Ramos (cell line): ENCODE measurements at regions not wholly inside any gene's neighbourhood (a gene's known extent, or its start where the extent isn't known, plus 50 kb on each side); places are given as distances from the start of the nearest gene placed in this dataset.
"Not testable (repeated sequence)": the region's sequence is repeated elsewhere in the genome, so short reads cannot be mapped to it uniquely, and the experiment has no call there.

Experiments used
- in situ Hi-C: fragments of 300-500 bp; cut with MboI; formaldehyde crosslinking; loops from one replicate; pipeline ENCODE4 v1.14.3; 2022; ENCODE audit warnings: low sequenced_read_pairs; ENCODE audit not compliant: unreplicated experiment

DNA sequence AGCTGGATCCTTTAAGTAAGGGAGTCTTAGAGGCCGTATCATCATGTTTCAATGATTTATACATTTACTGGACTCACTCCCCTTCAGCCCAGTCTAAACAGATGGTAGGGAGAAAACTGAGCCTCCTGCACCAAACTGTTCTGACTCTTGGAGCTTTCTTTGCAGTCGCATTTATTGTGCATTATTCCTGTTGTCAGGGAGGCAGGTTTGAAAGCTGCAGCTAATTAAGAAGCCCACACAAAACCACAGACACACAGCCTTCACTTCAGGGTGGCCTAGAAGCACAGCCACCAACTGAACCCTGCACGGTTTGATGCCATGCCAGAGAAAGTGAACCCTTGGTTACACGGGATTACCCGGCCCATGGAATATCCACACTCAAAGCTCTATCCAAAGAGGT is 911.0 kb downstream of the UQCRFS1 start:
- in situ Hi-C loops, result no loop called here

DNA sequence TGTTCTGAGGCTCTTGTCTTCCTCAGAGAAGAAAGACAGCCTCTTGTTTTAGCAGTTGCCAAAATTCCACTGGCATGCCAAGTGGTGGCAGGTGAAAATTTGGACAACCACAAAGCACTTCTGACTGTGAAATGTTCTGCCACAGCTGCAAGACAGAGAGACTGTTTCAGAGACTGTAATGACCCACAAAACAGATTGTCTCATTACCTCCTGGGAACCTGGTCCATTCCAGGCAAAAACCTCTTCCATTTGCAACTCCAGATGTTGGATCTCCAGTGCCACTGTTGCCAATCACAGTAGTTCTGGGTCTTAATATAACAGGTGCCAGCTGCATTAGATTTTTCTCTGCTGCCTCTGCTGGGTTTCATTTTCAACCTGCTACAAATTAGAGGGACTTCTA is 911.5 kb downstream of the UQCRFS1 start:
- in situ Hi-C loops, result no loop called here

DNA sequence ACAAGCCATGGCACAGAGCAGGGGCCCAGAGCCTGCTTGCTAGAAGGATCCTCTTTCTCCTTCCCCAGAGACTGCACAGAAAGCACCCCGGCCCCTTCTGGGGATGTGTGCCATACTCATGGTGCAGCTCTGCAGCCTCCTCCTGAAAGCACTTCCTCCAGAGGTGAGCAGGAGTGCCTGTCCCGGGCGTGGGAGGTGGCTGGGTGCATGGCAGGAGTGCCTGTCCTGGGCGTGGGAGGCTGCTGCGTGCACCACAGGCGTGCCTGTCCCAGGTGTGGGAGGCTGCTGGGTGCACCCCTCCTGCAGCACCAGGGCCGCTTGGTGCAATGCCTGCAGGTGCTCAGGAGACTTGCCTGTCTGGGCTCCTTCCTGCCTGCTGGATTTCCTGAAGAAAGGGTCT is 913.3 kb downstream of the UQCRFS1 start:
- in situ Hi-C loops, result no loop called here

- in situ Hi-C loops, result no loop called here
Observed at GRCh38 chr19:28297586-28298157, 915.3 kb downstream of the UQCRFS1 start.

- in situ Hi-C loops, result no loop called here
Observed at GRCh38 chr19:28297036-28297435, 915.9 kb downstream of the UQCRFS1 start.

GRCh38 chr19:28296506-28296905 is 916.4 kb downstream of the UQCRFS1 start:
- in situ Hi-C loops, result no loop called here

DNA sequence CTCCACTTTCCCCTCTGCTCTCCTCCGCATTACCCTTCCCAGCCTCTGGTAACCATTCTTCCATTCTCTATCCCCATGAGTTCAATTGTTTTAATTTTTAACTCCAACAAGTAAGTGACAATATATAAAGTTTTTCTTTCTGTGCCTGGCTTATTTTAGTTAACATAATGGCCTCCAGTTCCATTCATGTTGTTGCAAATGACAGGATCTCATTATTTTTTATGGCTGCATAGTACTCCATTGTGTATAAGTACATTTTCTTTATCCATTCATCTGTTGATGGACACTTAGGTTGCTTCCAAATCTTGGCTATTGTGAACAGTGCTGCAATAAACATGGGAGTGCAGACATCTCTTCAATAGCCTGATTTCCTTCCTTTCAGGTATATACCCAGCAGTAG is 918.0 kb downstream of the UQCRFS1 start:
- in situ Hi-C loops, result not testable (repeated sequence)

DNA sequence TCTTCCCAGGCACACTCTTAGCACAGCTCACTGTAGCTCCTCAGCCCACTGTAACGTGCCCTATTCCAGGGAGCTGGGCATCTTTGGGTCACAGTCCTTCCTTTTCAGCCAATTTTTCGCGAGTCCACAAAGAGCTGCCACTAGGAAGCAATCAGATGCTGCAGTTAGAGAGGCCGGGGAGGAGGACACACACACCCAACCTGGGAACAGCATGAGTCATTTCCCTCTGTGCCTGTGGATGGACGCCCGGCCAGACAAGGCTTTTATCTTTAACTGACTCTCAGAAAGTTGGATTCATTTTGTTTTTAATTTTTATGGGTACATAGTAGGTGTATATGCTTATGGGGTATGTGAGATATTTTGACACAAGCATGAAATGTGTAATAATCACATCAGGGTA is 918.6 kb downstream of the UQCRFS1 start:
- in situ Hi-C loops, result no loop called here

GRCh38 chr19:28293685-28294084 is 919.3 kb downstream of the UQCRFS1 start:
- in situ Hi-C loops, result no loop called here

- in situ Hi-C loops, result no loop called here
Observed at GRCh38 chr19:28292822-28293500, 920.0 kb downstream of the UQCRFS1 start.

GRCh38 chr19:28291874-28292273 is 921.1 kb downstream of the UQCRFS1 start:
- in situ Hi-C loops, result no loop called here

DNA sequence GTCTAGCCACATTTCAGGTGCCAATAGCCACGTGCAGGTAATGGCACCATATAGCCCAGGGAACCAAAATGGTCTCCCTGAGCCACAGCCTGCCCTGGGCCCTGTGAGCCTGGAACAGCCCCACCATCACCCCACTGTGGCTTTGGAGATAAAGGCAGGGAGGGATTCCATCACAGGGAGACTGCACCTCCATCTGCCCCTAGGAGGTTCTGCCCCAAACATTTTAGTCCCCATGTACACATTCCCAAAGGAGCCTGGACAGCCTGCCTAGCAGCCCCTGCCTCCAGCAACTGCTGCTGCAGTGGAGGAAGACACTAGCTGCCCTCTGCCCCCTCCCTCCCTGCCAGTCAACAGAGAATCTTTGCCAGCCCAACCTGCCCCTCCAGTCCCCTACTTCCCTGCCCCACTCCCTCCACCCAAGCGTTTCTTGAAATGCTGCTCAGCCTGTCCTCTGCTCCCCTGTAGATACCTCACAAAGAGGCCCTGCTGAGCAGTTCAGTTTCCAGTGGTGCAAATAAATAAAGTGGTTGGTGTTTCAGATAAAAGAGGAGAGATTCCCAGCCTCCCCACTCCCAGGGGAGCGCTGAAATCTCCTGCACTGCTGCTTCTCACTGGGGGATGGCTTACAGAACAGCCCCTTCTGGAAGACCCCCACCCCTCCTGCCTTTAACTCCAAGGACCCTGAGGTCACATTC is 921.8 kb downstream of the UQCRFS1 start:
- in situ Hi-C loops, result no loop called here

DNA sequence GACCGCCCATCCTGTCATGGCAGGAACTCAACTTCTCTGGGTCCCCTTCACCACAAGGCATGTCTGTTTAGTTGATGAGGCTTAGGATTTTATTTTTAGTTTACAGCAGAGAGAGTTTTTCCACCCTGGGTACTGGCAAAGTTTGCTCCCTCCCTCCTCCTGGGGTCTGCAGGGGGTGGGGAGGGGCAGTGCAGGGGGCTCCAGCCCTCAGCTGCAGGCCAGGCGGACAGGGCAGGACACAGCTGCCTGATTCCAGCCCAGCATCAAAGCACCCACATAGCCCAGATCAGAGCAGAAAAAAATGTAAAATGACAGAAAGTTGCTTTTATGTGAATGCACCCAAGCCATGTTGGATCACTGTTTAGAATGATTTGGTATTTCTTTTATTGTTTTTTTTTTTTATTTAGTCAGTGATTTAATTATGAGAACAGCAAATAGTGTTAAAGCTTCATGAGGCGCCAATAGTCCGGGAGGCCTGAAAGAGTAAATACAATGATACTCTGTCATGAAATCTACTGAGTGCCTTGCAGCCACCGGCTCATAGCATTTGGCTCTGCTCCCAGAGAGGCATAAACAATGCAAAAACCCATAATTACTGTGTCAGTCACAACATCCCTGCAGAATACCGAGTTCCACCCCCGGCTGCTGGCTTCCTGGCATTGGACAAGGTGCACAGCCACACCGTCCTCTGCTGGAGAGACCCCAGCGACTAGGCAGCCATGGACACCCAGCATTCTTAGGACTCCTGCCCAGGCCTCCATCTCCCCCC is 923.5 kb downstream of the UQCRFS1 start:
- in situ Hi-C loops, result no loop called here

DNA sequence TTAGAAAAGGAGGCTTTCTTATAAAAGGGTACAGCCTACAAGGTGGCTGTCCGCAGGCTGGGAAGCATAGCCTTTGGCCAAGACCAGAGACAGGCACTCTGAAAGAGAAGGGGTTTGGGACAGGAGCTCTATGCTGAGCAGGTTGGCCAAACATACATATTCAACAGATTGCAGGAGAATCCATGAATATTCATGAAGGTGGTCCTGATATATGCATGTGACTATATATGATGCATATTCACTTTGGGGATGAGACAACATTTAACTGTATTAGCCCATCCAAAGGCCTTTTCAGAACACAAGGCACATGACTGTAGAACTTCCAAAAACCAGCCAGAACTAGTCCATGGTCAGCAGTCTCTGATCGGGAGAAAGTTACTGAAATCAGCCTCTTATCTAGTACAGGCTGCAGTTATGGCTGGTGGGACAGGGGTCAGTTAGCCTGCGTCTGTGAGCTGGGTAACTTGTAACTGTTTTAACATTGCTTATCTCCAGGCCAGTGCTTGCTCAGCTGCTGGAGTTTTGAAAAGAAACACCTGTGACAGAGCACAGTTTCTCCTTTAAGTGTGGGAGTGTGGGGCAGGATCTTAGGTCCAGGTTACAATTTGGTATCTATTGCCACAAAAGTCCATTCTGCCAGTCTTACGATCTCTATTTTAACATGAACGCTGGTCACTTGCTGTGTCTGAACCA is 924.2 kb downstream of the UQCRFS1 start:
- in situ Hi-C loops, result no loop called here

- in situ Hi-C loops, result no loop called here
Observed at GRCh38 chr19:28285917-28286316, 927.0 kb downstream of the UQCRFS1 start.

- in situ Hi-C loops, result no loop called here
Observed at GRCh38 chr19:28285078-28285477, 927.9 kb downstream of the UQCRFS1 start.

DNA sequence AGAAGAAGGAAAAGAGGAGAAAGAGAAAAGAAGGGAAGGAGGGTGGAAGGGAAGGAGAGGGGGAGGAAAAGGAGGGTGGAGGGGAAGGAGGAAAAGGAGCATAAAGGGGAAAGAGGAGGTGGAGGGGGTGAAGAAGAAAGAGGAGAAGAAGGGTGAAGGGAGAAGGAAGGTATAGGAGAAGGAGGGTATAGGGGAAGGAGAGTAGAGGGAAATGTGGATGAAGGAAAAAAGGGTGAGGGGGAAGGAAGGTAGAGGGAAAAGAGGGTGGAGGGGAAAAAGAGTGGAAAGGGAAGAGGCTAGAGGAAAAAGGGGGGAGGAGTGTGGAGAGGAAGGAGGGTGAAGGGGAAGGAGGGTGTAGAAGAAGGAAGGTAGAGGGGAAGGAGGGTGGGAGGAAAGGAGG is 928.6 kb downstream of the UQCRFS1 start:
- in situ Hi-C loops, result no loop called here

DNA sequence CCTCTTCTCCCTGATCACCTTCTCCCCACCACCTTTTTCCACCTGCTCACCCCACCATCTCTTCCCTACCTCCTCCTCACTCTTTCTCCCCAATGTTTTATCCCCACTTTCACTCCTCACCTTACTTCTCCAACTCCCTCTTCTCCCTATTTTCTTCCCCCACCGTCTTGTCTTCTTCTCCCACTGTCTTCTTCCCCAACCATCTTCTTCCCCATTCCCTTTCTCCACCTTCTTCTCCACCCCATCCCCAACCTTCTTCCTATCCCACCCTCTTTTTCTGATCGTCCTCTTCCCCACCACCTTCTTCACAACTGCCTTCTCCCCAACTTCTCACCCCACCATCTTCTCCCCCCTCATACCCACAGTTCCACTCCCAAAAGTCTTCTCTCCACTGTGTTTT is 929.4 kb downstream of the UQCRFS1 start:
- in situ Hi-C loops, result no loop called here

GRCh38 chr19:28281676-28282075 is 931.3 kb downstream of the UQCRFS1 start:
- in situ Hi-C loops, result no loop called here

- in situ Hi-C loops, result no loop called here
Observed at GRCh38 chr19:28264556-28264955, 948.4 kb downstream of the UQCRFS1 start.
